RKO (cell line): ENCODE measurements at regions not wholly inside any gene's neighbourhood (a gene's known extent, or its start where the extent isn't known, plus 50 kb on each side); places are given as distances from the start of the nearest gene placed in this dataset.
A peak's percentile ranks its signal among the peaks of the same experiment; 100 is the strongest.
"Not testable (repeated sequence)": the region's sequence is repeated elsewhere in the genome, so short reads cannot be mapped to it uniquely, and the experiment has no call there.

ENCODE experiments used
- DNase-seq: peaks from one replicate; pipeline ENCODE4 v3.0.0-alpha.2; 2016; ENCODE audit warnings: low spot score

- DNase-seq: no peak
Observed at GRCh38 chr4:114249976-114250375, 270.5 kb upstream of the ARSJ start.

GRCh38 chr4:114250439-114250891 lies 271.0 kb upstream of the ARSJ start:
- no peak for DNase-seq

- DNase-seq: no peak
Observed at GRCh38 chr4:114251020-114251419, 271.6 kb upstream of the ARSJ start.

GRCh38 chr4:114252499-114252898 lies 273.1 kb upstream of the ARSJ start:
- no peak for DNase-seq

- DNase-seq: no peak
Observed at GRCh38 chr4:114257501-114257900, 278.1 kb upstream of the ARSJ start.

GRCh38 chr4:114262421-114262820 lies 283.0 kb upstream of the ARSJ start:
- not testable (repeated sequence) for DNase-seq

GRCh38 chr4:114263233-114263632 lies 283.8 kb upstream of the ARSJ start:
- no peak for DNase-seq

GRCh38 chr4:114264452-114264851 lies 285.0 kb upstream of the ARSJ start:
- no peak for DNase-seq

- no peak for DNase-seq
Observed at GRCh38 chr4:114264877-114265291, 285.4 kb upstream of the ARSJ start.

- DNase-seq: no peak
Observed at GRCh38 chr4:114265342-114265741, 285.9 kb upstream of the ARSJ start.

- DNase-seq: no peak
Observed at GRCh38 chr4:114267976-114268375, 288.5 kb upstream of the ARSJ start.

- DNase-seq: no peak
Observed at GRCh38 chr4:114271031-114271430, 291.6 kb upstream of the ARSJ start.

GRCh38 chr4:114272226-114272625 lies 292.8 kb upstream of the ARSJ start:
- peak; percentile 95 for DNase-seq

- DNase-seq: no peak
Observed at GRCh38 chr4:114273238-114273637, 293.8 kb upstream of the ARSJ start.

GRCh38 chr4:114277690-114278089 lies 298.2 kb upstream of the ARSJ start:
- no peak for DNase-seq

GRCh38 chr4:114279066-114279465 lies 299.6 kb upstream of the ARSJ start:
- DNase-seq: no peak

GRCh38 chr4:114279711-114280110 lies 300.3 kb upstream of the ARSJ start:
- DNase-seq: no peak

- DNase-seq: no peak
Observed at GRCh38 chr4:114280645-114281044, 301.2 kb upstream of the ARSJ start.

- peak; percentile 16 for DNase-seq
Observed at GRCh38 chr4:114281164-114281960, 301.9 kb upstream of the ARSJ start.

- DNase-seq: no peak
Observed at GRCh38 chr4:114282937-114283336, 303.5 kb upstream of the ARSJ start.

- DNase-seq: no peak
Observed at GRCh38 chr4:114284629-114285028, 305.2 kb upstream of the ARSJ start.

GRCh38 chr4:114286262-114286810 lies 306.9 kb upstream of the ARSJ start:
- DNase-seq: no peak

GRCh38 chr4:114287079-114287696 lies 307.7 kb upstream of the ARSJ start:
- DNase-seq: no peak
